ENCODE measurements at regions not wholly inside any gene's neighbourhood (a gene's known extent, or its start where the extent isn't known, plus 50 kb on each side); places are given as distances from the start of the nearest gene placed in this dataset.

- DNase-seq: peak; percentile 29
- in situ Hi-C loops (cut with MboI; ENCODE audit: low pct_unique_long_range_greater_than_20kb, low sequenced_read_pairs): no loop called here
Observed at GRCh38 chr16:5633845-5634440, 536.3 kb upstream of the EEF2KMT start.

DNA sequence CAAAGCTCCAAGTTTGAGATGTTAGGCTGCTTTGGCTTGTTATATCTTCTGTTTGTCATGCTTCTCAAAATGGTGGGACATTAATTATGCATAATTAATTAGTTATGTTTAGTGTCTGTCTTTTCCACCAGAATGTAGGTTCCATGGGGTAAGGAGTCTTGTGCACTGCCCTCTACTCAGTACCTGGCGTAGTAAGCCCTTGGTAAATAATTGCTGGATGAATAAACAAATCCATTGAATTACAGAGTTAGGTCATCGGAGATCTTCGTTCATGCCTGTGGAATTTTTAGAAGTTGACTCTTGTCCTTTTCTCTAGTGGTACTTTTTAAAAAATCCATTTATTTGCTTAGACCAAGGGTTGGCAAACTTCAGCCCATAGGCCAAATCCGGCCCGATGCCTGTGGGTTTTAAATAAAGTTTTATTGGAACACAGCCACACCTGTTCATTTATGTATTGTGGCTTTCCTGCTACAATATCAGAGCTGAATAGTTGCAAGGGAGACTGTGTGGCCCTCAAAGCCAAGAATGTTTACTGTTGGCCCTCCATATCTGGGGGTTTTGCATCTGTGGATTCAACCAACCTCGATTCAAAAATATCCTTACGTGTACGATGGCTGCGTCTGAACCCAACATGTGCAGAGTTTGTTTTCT, 524.8 kb upstream of the EEF2KMT start:
- in situ Hi-C loops (cut with MboI; ENCODE audit: low pct_unique_long_range_greater_than_20kb, low sequenced_read_pairs): no loop called here
- no peak for DNase-seq

DNA sequence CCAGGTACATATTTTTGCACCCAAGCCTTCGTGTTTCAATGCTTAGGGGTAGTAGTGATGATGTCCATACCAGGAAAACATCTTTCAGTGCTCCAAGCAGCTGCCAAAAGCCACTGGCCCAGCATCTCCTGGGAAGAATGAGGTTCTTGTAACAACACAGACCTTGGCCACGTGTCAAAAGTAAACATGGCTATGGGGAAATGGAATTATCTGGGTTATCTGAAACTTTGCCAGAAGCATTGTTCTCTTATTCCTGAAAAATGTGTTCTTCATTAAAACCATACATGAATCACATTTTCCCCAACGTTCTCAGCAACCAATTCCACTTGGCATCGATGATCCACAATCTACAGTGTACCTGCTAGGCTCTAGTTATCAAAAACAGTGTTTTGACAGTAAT, 524.2 kb upstream of the EEF2KMT start:
- in situ Hi-C loops (cut with MboI; ENCODE audit: low pct_unique_long_range_greater_than_20kb, low sequenced_read_pairs): no loop called here
- DNase-seq: no peak

- no peak for DNase-seq
- in situ Hi-C loops (cut with MboI; ENCODE audit: low pct_unique_long_range_greater_than_20kb, low sequenced_read_pairs): no loop called here
Observed at GRCh38 chr16:5619304-5619703, 521.7 kb upstream of the EEF2KMT start.

- DNase-seq: no peak
- in situ Hi-C loops (cut with MboI; ENCODE audit: low pct_unique_long_range_greater_than_20kb, low sequenced_read_pairs): no loop called here
Observed at GRCh38 chr16:5616841-5617240, 519.2 kb upstream of the EEF2KMT start.

- in situ Hi-C loops (cut with MboI; ENCODE audit: low pct_unique_long_range_greater_than_20kb, low sequenced_read_pairs): no loop called here
- DNase-seq: peak; percentile 72
Observed at GRCh38 chr16:5615868-5616642, 518.5 kb upstream of the EEF2KMT start.

- DNase-seq: no peak
- in situ Hi-C loops (cut with MboI; ENCODE audit: low pct_unique_long_range_greater_than_20kb, low sequenced_read_pairs): no loop called here
Observed at GRCh38 chr16:5607169-5607568, 509.6 kb upstream of the EEF2KMT start.

GRCh38 chr16:5605404-5605803, 507.8 kb upstream of the EEF2KMT start:
- no peak for DNase-seq
- in situ Hi-C loops (cut with MboI; ENCODE audit: low pct_unique_long_range_greater_than_20kb, low sequenced_read_pairs): no loop called here

- in situ Hi-C loops (cut with MboI; ENCODE audit: low pct_unique_long_range_greater_than_20kb, low sequenced_read_pairs): no loop called here
- DNase-seq: peak; percentile 28
Observed at GRCh38 chr16:5604770-5605169, 507.2 kb upstream of the EEF2KMT start.

- in situ Hi-C loops (cut with MboI; ENCODE audit: low pct_unique_long_range_greater_than_20kb, low sequenced_read_pairs): no loop called here
- DNase-seq: no peak
Observed at GRCh38 chr16:5603836-5604235, 506.2 kb upstream of the EEF2KMT start.

DNA sequence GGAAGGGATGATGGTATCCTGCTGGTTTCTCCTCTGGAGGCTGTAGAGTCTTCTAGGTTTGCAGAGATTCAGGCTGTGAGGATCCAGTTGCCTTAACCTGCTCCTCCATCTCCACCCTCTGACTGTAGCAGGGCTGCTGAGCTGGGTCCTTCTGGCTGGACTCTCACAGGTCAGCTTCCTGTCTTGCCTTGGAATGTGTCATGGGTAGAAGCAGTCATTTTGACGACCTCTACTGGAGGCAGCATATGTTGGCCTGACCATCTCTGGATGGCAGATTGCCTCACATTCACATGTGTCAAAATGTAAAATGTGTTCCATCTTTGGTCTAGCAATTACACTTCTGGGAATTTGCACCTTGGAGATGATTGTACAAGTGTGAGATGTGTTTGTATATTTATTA, 504.4 kb upstream of the EEF2KMT start:
- DNase-seq: no peak
- in situ Hi-C loops (cut with MboI; ENCODE audit: low pct_unique_long_range_greater_than_20kb, low sequenced_read_pairs): no loop called here

GRCh38 chr16:5598793-5599192, 501.2 kb upstream of the EEF2KMT start:
- DNase-seq: no peak
- in situ Hi-C loops (cut with MboI; ENCODE audit: low pct_unique_long_range_greater_than_20kb, low sequenced_read_pairs): no loop called here

DNA sequence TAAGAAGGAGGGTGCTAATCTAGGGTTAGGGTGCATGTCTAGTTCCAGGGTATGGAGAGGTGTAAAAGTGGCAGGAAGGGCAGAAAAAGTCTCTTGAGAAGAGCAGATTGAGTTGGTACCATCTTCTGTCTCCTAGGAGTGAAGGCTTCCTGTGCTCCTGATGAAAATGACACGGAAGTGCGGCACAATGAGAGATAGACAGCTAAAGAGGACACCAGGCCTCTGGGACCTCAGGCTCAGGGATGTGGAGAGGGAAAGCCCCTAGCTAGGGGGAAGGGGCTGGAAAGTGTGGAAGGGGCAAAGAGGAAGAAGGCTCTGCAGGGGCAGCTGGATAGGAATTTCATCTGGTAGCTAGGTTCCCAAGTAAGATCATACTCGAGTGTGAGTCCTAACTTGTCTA, 498.3 kb upstream of the EEF2KMT start:
- in situ Hi-C loops (cut with MboI; ENCODE audit: low pct_unique_long_range_greater_than_20kb, low sequenced_read_pairs): no loop called here
- no peak for DNase-seq

- no peak for DNase-seq
- in situ Hi-C loops (cut with MboI; ENCODE audit: low pct_unique_long_range_greater_than_20kb, low sequenced_read_pairs): no loop called here
Observed at GRCh38 chr16:5590416-5590815, 492.8 kb upstream of the EEF2KMT start.

DNA sequence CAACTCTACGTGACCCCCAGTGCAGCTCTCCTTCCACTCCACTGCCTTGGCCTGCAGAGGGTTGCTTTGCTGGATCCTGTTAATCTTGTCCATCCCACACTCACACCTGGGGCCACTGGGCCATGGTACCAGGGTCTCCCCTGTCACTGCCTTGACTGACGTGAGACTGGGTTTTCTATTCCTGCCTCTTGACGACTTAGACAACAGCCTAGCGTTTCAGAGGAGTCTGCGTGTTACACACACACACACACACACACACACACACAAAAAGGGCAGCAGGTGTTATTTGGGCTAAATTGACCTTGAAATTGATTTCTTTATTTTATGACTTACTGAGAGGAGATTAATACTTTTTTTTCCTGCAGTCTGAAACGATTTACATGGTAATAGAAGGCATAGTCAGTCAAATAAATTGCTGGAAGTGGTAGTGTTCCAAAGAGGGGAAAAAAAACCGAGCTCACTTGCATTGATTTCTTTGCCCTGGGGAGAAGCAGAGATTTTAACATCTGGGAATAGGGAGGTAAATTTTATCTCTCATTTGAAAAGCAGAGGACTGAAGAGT, 492.3 kb upstream of the EEF2KMT start:
- no peak for DNase-seq
- in situ Hi-C loops (cut with MboI; ENCODE audit: low pct_unique_long_range_greater_than_20kb, low sequenced_read_pairs): no loop called here

- in situ Hi-C loops (cut with MboI; ENCODE audit: low pct_unique_long_range_greater_than_20kb, low sequenced_read_pairs): no loop called here
- no peak for DNase-seq
Observed at GRCh38 chr16:5584109-5584508, 486.5 kb upstream of the EEF2KMT start.

DNA sequence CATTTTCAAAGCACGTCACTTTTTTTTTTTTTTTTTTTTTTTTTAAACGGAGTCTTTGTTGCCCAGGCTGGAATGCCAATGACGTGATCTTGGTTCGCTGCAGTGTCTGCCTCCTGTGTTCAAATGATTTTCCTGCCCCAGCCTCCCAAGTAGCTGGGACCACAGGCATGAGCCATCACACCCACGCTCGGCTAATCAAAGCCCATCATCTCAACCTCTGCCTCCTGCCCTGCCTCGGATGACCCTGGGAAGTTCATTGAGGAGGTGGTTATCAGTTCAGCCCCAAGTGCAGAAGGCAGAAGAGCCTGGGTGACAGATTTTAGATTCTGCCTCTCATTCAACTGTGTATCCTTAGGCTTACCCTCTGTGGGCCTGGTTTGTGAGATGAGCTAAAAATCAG, 484.9 kb upstream of the EEF2KMT start:
- in situ Hi-C loops (cut with MboI; ENCODE audit: low pct_unique_long_range_greater_than_20kb, low sequenced_read_pairs): no loop called here
- DNase-seq: no peak

- DNase-seq: no peak
Observed at GRCh38 chr16:5581908-5582307, 484.3 kb upstream of the EEF2KMT start.

DNA sequence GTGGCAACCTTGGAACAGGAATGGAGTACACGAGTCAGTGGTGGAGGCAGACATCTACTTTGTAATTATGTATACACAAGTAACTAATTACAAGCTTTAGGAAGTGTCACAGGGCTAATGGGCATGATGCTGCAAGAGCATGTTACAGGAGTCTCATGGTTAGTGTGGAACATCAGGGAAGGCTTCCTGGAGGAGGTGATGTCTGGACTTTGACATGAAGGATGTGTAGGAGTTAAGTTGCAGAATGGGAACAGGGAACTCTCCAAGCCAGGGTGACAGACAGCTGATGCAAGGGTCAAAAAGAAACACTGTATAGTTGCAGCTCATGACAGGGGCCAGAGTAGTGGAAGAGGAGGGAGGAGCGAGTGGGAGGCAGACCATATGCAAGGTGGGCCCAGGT, 483.8 kb upstream of the EEF2KMT start:
- no peak for DNase-seq
- in situ Hi-C loops (cut with MboI; ENCODE audit: low pct_unique_long_range_greater_than_20kb, low sequenced_read_pairs): no loop called here

More at GRCh38 chr16:5581908-5582307, 484.3 kb upstream of the EEF2KMT start:
- in situ Hi-C loops (cut with MboI; ENCODE audit: low pct_unique_long_range_greater_than_20kb, low sequenced_read_pairs): no loop called here

DNA sequence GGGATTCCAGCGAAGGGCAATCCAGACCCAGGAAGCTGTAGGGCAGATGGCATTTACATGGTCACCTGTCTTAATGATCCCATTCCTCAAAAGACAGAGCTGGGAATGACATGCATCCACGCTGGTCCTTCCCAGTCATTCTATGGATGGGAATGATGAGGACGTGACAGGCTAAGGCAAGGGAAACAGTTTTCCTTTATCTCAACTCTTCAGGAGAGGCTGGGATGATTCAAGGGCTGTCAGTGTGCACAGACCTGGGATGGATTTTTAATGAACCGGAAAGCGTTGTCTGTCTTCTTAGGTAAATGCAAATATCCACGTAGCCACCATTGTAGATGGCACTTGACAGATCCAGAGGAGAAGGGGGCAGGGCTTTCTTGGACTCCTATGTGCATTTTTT, 483.2 kb upstream of the EEF2KMT start:
- in situ Hi-C loops (cut with MboI; ENCODE audit: low pct_unique_long_range_greater_than_20kb, low sequenced_read_pairs): no loop called here
- DNase-seq: no peak

All from KBM-7 (cell line).